Left ventricle myocardium superior (tissue), 1 donor: ENCODE measurements at regions not wholly inside any gene's neighbourhood (a gene's known extent, or its start where the extent isn't known, plus 50 kb on each side); places are given as distances from the start of the nearest gene placed in this dataset.

Experiments used
- ATAC-seq: fragments of 200-7000 bp; cut with Tn5 transposase; one replicate; pipeline ENCODE4 v1.9.1; 2020; ENCODE audit warnings: mild to moderate bottlenecking, moderate library complexity
- DNase-seq: peaks from one replicate; pipeline ENCODE4 v3.0.0-alpha.2; 2020
- intact Hi-C: fragments of 100-400 bp; cut with micrococcal nuclease; formaldehyde crosslinking; loops from one replicate; pipeline ENCODE4 v1.11.0; 2022
- donor health status: DM: no; HTN: yes; CAD: no; lungs with severe emphysema.

- DNase-seq = no peak
- ATAC-seq = no peak
- intact Hi-C loops = no loop called here
Measured at GRCh38 chr9:86648156-86648827, 294.1 kb upstream of the TUT7 start.

- no peak for DNase-seq
Measured at GRCh38 chr9:86645303-86645702, 291.1 kb upstream of the TUT7 start.

DNA sequence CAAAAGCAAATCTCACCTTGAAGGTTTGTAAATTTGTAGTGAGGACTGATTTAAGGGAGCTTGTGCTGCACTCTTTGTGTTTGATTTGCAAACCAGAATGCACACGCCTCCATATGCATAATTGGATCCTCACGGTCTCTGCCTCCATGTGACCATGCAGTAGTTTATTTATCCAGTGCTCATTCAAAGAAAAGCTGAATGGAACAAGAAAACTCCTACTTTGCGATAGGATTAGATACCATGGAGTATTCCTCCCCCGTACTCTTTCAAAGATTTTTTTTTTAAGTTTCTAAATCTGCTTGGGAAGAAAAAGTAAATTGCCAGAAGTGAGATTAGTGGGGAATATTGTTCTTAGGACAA lies 290.4 kb upstream of the TUT7 start:
- intact Hi-C loops = no loop called here
- ATAC-seq = no peak
- no peak for DNase-seq

More at GRCh38 chr9:86645303-86645702, 291.1 kb upstream of the TUT7 start:
- intact Hi-C loops = no loop called here
- ATAC-seq = no peak

- ATAC-seq = no peak
- intact Hi-C loops = no loop called here
- DNase-seq = no peak
Measured at GRCh38 chr9:86643946-86644674, 289.9 kb upstream of the TUT7 start.

DNA sequence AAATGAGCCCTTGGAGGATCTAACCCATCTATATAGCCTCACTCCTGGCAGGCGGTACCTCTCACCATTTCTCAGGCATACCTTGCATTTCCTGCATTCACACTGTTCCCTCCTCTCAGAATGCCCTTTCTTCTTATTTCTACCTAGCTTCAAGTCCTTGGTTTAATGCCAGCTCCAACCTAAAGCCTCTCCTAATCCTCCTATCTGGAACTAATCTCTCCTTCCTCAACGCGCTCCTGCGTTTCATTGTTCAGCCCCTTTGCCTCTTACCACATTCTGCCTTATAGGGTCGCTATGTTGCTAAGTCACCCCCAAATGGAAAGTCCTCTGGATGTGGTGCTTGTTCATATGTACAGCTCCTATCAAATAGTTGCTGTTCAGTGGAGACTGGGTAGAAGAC lies 288.5 kb upstream of the TUT7 start:
- DNase-seq (no peak), ATAC-seq (no peak)
- intact Hi-C loops = no loop called here

DNA sequence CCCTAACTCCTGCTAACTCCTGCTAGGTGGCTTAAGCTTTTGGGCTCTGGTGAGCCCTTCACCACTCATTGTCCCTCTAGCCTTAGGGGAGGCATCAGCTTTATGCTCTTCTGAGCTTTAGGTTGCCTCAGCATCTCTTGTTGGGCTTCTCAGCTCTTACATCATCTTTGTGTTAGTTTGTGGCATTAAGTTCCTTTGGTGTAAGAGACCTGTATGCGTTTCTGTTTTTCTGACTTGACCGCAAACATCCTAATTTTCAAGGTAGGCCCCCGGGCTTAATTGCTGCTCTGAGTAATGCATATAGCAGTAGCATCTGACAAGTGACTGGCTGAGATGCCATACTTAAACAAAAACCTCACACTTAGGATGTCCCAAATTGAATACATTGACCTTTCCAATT lies 287.8 kb upstream of the TUT7 start:
- no peak for ATAC-seq
- intact Hi-C loops = no loop called here

DNA sequence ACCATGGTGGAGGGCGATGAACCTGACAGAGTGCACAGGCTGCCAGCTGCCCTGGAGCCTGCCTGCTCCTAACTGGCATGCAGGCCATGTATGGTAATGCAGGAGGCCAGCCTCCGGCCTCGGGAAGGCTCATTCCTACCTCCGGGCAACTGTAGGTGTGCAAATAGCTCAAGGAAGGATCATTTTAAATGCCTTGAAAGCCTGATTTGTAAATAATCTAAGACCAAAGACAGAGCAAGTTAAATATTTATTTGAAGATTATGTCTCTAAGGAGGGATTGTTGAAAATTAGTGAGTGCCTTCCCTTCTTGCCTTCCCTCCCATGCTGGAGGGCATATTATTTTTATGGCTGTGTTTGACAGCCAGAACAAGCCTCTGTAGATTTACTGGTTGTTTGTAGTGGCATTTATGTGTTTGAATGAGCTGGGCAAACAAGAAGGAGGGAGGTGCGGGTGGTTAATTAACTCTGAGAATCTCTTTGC lies 285.7 kb upstream of the TUT7 start:
- ATAC-seq = no peak
- intact Hi-C loops = no loop called here

More for the DNA sequence above, 287.8 kb upstream of the TUT7 start:
- DNase-seq = no peak

GRCh38 chr9:86639287-86639686 lies 285.1 kb upstream of the TUT7 start:
- intact Hi-C loops = no loop called here
- ATAC-seq (no peak), DNase-seq (no peak)

More for the DNA sequence above, 285.7 kb upstream of the TUT7 start:
- DNase-seq = no peak

DNA sequence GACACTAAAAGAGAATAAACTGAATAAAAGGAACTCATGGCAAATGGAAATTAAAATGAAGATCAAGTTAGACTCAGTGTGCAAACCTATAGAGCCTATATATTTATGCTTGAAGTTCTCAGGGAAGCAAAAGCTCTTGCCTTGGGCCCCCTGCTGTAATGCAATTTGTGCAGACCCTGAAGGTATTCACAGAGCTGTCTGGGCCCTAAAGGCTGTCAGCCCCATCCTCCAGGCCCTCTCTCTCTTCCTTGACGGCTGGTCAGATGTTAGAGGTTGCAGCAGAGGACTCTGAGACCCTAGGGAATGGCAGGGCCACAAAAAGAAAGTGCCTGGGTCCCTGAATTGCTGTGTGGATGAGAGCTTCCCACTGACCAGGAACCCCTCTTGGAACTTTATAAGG lies 283.9 kb upstream of the TUT7 start:
- ATAC-seq (no peak), DNase-seq (no peak)
- intact Hi-C loops = no loop called here

GRCh38 chr9:86637515-86637914 lies 283.3 kb upstream of the TUT7 start:
- DNase-seq = peak; percentile 42

GRCh38 chr9:86636519-86636918 lies 282.3 kb upstream of the TUT7 start:
- DNase-seq (no peak), ATAC-seq (no peak)
- intact Hi-C loops = no loop called here

More at GRCh38 chr9:86637515-86637914, 283.3 kb upstream of the TUT7 start:
- intact Hi-C loops = no loop called here
- ATAC-seq = peak; percentile 40

GRCh38 chr9:86636038-86636437 lies 281.8 kb upstream of the TUT7 start:
- DNase-seq (no peak), ATAC-seq (no peak)
- intact Hi-C loops = no loop called here

DNA sequence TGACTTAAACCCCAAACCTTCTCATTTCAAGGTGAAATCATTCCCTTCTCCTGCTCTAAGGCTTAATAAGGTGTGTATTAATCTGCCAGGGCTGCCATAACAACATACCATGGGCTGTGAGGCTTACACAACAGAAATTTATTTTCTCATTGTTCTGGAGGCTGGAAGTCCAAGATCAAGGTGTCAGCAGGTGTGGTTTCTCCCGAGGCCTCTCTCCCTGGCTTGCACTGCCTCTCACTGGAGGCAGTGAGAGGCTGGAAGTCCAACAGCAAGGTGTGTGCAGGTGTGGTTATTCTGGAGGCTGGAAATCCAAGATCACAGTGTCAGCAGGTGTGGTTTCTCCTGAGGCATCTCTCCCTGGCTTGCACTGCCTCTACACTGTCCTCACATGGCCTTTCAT lies 280.3 kb upstream of the TUT7 start:
- ATAC-seq (no peak), DNase-seq (no peak)
- intact Hi-C loops = no loop called here

DNA sequence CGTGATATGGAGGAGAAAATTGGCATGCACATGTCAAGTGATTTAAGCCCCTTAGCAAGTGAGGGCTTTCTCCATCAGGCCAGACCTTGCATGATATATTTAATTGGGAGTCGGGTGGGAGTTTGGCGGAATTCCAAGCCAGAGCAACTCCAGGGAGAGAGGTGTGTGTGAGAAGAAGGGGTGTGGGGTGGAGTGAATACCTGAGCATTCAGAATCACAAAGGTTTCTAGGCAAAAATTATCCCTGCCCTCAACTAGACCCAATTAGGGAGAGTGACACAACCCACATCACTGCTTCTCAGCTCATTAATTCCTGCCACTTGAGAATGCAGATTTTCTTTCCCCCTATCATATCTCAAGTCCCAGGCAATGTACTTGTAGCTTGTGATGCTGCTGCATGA lies 279.7 kb upstream of the TUT7 start:
- intact Hi-C loops = no loop called here
- ATAC-seq = no peak
- DNase-seq = no peak

DNA sequence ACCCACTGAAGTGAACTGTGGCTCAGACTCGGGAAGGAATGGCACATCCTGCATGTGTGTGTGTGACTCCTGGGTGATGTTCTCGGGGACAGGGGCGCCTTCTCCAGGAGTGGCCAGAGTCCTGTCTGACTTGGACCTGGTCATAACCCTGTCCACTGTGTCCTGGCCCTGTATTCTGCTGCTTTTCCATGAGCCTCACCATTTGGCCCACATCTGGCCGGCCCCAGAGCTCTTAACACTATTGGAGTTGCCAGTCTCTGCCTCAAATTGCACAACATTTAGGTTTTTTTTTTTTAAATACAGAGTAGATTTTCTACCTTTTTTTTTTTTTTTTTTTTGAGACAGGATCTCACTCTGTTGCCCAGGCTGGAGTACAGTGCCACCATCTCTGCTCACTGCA lies 278.3 kb upstream of the TUT7 start:
- intact Hi-C loops = no loop called here
- ATAC-seq (peak; percentile 66), DNase-seq (no peak)

GRCh38 chr9:86629530-86629929 lies 275.3 kb upstream of the TUT7 start:
- intact Hi-C loops = no loop called here
- ATAC-seq = no peak
- DNase-seq = no peak

DNA sequence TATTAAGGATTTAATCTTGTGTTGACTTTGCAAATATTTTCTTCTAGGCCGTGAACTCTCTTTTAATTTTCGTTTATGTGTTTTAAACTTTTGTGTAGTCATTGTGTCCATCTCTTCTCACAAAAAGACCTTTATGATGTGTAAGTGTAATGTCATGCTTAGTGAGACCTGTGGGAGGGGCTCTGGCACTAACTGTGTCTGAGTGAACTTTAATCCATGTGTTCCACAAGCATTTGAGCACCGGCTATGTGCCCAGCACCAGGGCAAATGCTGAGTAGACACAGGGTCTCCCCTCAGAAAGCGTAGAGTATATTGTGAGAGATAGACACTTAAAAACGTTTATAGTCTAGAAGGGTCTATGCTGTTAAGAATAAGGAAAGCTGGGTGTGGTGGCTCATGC lies 272.6 kb upstream of the TUT7 start:
- DNase-seq (no peak), ATAC-seq (no peak)
- intact Hi-C loops = no loop called here

DNA sequence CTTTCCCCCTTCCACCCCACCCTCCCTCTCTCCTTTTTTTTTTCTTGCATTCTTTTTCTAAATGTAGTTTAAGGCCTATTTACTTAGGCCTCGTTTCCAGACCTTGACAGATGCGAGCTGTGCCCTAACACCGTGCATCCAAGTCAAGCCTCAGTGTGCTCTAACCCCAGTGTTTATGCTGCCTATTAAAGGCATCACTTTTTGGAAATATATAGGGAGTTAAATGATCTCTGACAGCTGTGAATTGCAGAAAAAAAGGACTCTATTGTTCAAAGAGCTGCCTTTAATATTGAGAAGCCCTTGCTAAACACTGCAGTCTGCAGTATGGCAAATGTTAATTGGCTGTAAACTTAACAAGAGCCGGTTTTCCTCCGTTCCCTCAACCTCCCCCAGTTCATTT lies 270.4 kb upstream of the TUT7 start:
- no peak for ATAC-seq
- no peak for DNase-seq
- intact Hi-C loops = no loop called here

DNA sequence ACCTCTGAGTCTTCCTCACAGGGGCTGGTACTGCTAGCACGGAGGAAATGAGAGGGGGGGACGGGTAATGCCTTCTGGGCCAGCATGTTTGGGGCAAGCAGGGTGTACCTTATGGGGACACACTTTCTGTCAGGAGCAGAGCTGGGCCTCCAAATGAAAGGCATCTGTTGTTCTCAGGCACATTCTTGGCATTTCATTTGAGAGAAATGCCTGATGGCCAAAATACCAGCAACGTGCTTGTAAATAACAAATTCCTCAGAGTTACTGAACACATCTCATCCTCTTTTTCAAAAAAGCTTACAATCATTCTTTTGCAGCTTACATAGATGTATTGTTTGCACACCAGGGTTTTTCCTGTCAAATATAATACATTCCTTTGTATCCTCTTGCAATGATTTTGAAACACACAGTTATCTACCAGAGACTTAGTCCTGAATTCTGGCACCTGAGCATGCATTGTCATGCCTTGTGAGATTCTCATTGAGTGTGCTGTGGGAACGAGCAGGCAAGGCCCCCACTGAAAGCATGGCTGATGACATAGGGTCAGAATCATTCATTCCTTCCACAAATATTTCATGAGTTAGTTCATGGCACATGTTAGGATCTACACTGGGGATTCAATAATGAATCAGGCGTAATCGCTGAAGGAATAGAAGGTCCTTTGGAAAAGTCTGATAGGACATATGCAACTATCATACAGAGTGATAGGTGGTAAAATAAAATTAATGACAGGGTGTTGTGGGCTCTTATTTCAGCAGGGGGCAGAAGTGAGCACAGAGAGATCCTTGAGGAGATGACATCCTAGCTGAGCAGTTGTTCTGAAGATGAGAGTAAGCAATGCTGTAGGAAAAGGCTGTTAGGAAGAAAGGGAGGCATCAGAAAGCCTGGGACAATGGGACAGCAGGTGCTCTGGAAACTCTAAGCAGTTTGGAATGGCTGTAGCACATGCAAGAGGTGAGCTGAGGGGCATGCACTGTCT lies 260.9 kb upstream of the TUT7 start:
- intact Hi-C loops = loop anchor here (10.0 kb wide), 1 partner anchor 710 kb away; no protein-coding TSS in a partner anchor
- ATAC-seq (peak; percentile 51), DNase-seq (no peak)

GRCh38 chr9:86613943-86614342 lies 259.7 kb upstream of the TUT7 start:
- ATAC-seq (no peak), DNase-seq (no peak)
- intact Hi-C loops = loop anchor here (10.0 kb wide), 1 partner anchor 711 kb away; no protein-coding TSS in a partner anchor
